Vagina (tissue), 2 donors: ENCODE measurements at regions not wholly inside any gene's neighbourhood (a gene's known extent, or its start where the extent isn't known, plus 50 kb on each side); places are given as distances from the start of the nearest gene placed in this dataset.

Source experiments
- CTCF ChIP-seq, 3 experiments: fragments of 450-650 bp in 2 of 3; fragments of 200-600 bp in 1 of 3; sonication (generic) in 1 of 3; IDR thresholded peaks; one replicate each; pipeline ENCODE4 v1.5.1; 2017 to 2019; ENCODE audit warnings: antibody characterized with exemption in 3 of 3, mild to moderate bottlenecking in 2 of 3, moderate library complexity in 2 of 3
- POLR2A ChIP-seq, 2 donors: fragments of 450-650 bp; IDR thresholded peaks; one replicate each; pipeline ENCODE4 v1.6.1; 2017; ENCODE audit warnings: antibody characterized with exemption in 2 of 2, mild to moderate bottlenecking in 2 of 2, moderate library complexity in 2 of 2
- POLR2AphosphoS5 ChIP-seq, 2 donors: sonication (generic); formaldehyde crosslinking; IDR thresholded peaks; one replicate each; pipeline ENCODE4 v1.9.0; 2017; ENCODE audit warnings: antibody characterized with exemption in 2 of 2, mild to moderate bottlenecking in 2 of 2, low read depth in 1 of 2; ENCODE audit not compliant: insufficient read depth in 1 of 2

GRCh38 chr12:127528551-127528950, 738.4 kb upstream of the TMEM132C start:
- TF ChIP-seq CTCF (IDR thresholded peaks at IDR 0.05) (no peak), POLR2A (IDR thresholded peaks at IDR 0.05) (no peak), POLR2AphosphoS5 (IDR thresholded peaks at IDR 0.05; ENCODE audit: insufficient read depth in 1 of 2, low read depth in 1 of 2) (no peak)
